ENCODE measurements at regions not wholly inside any gene's neighbourhood (a gene's known extent, or its start where the extent isn't known, plus 50 kb on each side); places are given as distances from the start of the nearest gene placed in this dataset.
A peak's percentile ranks its signal among the peaks of the same experiment; 100 is the strongest.
"Not testable (repeated sequence)": the region's sequence is repeated elsewhere in the genome, so short reads cannot be mapped to it uniquely, and the experiment has no call there.

DNA sequence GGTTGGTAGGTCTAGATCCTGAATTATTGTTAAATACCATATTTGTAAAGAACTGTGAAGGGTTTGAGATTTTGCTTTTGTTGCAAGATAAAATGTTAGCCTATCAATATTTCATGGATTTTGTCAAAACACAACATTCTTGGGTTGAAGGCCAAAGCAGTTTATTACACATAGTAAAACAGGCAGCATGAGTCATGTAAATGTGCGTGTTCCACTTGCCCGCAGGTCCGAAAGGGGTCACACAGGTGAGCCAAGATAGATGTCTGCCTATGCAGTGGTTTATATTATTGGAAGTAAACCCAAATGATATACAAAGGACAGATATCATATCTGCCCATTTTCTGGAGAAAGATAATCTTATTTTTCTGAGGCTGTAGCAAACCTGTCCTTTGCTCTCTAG, 1654.4 kb upstream of the SPRY2 start:
- no peak for DNase-seq (ENCODE audit: low spot score)

DNA sequence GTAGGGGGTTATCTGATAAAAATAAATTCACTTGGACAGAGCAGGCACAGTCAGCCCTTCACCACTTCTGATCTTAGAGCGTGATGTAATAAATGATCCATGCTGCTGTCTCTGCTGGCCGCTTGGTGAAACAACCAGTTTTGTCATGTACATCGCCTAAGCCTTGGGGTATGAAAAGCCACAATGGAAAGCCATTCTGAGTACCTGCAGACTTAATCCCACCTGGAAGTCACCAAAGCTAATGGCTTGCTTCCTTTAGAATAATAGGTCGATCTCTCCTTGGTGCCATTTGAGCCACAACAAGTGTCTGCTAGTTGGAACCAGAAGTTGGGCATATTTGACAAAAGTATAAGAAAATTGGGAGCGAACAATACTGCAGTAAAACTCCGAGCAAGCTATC, 1649.7 kb upstream of the SPRY2 start:
- DNase-seq (ENCODE audit: low spot score): no peak

DNA sequence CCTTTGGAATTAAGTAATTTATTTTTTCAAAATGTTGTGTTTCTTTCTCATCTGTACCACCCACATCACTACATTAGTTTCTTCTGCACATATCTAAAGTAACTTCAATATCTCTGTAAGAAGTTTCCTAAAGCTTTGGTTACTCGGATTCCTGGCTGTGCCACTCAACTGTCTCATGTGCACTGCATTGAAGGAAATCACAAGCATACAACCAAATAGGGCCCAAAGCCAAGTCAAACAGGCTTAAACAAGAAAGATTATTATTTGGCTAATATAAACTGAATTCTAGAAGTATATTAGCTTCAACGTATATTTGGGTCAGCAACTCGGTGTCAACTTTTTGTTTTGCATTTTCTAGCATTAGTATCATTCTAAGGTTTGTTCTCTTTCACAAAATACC, 1647.6 kb upstream of the SPRY2 start:
- no peak for DNase-seq (ENCODE audit: low spot score)

DNA sequence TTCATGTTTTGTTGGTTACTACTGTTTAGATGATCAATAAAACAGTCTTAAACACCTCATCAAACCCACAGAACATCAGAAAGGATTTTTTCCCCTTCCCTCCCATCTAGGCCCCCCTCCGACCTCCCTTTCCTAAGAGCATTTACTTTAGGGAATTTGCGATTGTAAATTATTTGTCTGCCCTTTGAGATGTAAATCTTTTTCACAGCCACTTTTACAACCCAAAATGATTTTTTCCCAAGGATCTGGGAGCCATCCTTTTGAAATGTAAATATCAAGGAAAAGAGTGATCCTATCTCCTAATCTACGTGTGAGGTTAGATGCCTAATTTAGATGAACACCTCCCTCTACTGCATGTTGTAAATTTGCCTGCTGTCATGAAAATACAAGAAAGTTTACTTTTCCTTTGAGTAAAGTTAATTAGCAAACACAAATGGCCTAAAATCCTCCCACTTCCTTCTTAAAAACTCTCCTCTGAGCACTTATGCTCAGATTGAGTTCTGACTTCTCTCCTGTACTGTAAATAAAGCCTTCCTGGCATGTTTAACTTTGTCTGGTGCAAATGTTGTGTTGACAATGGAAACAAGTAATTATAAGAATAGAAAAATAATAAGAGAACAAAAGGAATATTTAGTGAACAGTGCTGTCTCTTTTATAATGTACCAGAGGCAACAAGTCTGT, 1646.9 kb upstream of the SPRY2 start:
- no peak for DNase-seq (ENCODE audit: low spot score)

DNA sequence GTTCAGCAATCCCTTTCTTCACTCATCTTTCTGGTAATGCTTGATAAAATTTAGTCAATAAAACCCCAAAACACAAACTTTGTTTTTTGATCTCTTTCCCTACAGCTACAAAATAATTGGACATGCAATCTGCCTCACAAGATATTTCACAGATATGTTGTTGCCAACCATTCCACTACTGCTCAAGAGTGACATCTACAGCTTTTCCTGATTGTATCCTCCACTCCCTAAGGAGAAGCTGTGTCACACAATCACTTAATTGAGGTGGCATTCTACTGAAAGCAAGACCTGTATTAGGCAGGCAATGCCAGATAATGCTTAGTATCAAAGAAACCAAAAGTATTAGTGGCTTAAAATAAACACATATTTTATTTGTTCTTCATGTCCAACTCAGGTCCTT, 1646.2 kb upstream of the SPRY2 start:
- no peak for DNase-seq (ENCODE audit: low spot score)

DNA sequence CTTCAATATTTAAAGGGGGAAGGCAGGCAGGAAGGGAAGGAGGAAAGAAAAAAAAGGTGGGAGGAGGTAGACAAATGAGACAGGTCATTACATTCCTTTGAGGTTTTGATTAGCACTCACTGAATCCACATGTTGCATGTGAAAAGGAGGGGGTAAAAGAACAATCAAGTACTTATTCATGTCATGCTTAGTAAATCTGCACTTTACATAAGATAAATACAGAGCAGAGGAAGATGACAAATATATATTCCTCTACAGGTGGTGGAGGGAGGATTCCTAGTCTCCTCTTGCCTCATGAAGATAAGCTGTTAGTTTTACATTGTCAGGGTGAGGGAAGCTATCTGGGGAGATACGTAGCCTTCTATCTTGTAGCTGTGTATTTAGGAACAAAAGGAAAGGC, 1645.4 kb upstream of the SPRY2 start:
- DNase-seq (ENCODE audit: low spot score): no peak

DNA sequence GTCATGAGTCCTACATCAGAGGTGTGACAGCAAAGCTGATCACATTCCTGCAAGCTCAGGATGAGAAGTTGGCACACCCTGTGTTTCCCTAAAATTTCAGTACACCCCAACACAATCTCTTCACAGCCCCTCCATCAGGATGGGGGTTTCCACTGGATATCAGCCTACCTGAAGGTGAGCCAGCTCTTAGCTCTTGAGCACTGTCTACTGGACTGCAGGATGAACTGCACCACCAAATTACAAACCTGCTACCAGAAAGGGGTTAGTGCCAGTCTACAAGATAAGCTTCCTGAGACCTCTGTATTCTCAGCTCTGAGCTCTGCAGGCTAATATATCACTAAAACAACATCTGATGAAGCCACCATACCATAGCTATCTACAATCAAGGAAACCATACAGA, 1616.2 kb upstream of the SPRY2 start:
- peak; percentile 1 for DNase-seq (ENCODE audit: low spot score)

DNA sequence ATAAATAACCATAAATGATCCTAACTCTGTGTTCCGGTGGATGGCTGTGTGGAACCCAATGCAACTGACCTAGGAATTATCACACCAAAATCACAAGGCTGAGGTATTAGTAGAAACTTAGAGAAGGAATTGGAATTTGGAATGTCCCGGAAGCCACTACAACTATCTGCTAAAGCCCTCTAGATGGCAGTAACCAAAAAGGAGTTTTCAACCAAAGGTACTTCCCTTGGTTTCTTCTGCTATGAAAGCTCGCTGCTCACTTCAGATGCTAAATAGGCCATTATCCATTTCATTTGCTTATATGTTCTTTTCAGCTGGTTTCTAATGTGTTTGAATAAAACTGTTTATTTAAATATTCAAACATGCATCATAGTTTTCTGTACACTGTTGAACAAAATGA, 1589.1 kb upstream of the SPRY2 start:
- peak; percentile 44 for DNase-seq (ENCODE audit: low spot score)

DNA sequence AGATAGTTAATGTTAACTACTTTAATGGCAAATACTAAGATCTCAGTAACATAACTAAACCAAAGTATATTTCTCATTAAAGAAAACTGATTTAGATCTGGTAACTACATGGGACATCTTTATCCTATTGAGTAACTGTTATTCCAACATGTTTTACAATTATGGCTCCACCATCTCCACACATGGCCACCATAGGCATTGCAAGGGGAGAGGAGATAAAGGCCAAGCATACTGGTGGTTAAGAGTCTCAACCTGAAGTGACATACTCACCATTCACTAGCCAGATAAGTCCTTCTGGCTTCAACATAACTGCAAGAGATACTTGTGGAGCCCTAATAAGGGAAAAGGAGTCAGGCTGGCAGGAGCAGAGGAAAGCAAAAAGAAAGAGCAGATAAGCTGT, 1586.4 kb upstream of the SPRY2 start:
- peak; percentile 2 for DNase-seq (ENCODE audit: low spot score)

DNA sequence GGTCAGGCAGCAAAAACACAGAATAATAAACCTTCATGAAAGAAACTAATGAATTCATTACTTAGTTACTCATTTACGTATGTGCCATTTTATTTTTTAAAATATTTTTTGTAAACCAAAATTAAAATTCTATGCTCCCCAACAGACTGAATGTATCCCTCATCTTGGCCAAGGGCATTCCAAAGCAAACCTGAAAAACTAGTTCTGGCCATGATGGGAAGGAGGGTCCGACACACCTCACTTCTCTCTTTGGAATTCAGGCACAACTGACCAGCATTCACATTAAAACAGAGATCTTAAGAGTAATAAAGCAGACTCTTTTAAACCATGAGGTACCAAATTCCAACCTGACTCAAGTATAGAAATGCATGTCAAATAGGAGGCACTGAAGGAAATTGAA, 1576.9 kb upstream of the SPRY2 start:
- peak; percentile 1 for DNase-seq (ENCODE audit: low spot score)

DNA sequence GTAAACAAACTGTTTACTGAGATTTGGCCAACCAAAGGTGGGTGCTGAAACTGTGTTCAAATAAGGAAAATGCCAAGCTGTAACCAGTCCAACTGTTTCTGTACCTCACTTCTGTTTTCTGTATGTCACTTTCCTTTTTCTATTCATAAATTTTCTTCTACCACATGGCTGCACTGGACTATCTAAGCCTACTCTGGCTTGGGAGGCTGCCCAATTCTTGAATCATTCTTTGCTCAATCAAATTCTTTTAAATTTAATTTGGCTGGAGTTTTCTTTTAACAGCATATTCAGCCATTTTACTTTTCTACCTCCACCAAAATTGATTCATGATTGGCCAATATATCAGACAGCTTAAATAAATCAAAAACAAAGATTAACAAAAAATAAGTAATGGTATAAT, 1575.5 kb upstream of the SPRY2 start:
- no peak for DNase-seq (ENCODE audit: low spot score)

DNA sequence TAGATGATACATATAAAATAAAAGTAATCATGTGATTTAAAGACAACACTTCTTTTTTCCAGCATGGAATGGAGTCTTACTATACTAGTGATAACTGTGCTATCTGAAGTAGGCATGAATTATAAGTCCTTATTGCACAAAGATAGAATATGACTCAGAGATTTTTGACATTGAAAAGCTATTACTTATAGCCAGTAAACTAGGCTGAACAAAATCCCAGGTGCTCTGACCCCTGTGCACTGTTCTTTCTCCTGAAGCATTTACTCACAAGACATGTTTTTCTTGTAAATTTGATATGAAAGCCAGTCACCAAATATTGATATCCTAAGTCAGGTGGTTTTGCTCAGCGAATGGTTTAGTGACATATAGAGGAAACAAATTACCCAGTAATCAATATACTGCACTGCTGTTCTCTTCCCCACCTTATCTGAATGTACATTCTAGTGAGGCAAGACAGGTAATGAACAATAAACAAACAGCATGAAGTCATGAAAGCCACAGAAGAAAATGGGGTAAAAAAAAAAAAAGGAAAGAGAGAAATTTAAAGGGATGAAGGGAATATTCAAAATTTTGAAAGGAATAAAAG, 1567.0 kb upstream of the SPRY2 start:
- DNase-seq (ENCODE audit: low spot score): no peak

DNA sequence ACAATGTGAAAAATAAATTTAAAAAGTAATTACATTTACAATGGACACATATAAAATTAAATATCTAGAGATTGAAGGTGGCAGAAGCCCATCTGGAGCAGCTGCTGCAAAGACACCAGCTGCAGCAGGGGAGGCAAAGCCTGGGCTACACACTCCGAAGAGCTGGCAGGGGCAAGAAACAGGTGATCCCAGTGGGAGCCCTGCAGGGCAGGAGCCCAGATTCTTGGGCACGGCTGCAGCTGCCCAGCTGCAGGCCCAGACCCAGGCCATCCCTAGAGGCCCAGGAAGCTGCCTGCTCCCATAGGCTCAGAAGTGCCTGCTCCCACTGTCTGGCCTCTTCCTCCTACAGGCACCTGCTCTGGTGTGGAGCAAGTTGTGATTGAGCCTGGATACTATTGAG, 1547.9 kb upstream of the SPRY2 start:
- DNase-seq (ENCODE audit: low spot score): no peak

DNA sequence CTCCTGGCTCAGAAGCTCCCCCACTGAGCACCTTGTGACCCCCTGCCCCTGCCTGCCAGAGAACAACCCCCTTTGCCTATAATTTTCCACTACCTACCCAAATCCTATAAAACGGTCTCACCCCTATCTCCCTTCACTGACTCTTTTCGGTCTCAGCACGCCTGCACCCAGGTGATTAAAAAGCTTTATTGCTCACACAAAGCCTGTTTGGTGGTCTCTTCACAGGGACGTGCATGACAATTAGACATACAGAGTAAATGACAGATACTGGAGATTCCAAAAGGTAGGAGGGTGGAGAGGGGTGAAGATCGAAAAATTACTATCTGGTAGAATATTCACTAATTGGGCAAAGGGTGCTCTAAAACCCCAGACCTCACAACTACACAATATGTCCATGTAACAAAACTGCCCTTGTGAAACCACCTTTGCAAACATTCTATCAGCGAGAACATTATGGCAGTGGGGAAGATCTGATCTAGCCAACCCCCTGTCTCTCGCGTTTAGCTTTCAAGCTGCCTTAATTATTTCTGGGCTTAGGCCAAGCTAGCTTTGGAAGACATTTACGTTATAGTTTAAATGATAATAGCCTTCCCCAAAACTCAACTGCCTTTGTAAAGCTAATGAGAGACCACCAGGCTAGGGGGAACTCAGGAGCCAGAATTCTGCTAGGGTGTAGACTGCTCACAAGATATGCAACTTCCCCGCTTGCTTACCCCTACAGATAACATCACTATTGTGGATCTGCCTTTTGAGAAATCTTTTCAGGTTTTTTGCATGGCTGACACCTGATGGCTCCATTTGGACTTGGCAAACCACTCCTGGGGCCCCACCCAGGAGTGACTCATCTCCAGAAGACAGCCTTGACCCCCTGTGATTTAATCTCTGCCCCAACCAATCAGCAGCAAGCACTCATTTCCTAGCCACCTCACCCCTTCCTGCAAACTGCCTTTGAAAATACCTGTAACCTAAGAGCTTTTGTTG, 1534.0 kb upstream of the SPRY2 start:
- DNase-seq (ENCODE audit: low spot score): peak; percentile 7

DNA sequence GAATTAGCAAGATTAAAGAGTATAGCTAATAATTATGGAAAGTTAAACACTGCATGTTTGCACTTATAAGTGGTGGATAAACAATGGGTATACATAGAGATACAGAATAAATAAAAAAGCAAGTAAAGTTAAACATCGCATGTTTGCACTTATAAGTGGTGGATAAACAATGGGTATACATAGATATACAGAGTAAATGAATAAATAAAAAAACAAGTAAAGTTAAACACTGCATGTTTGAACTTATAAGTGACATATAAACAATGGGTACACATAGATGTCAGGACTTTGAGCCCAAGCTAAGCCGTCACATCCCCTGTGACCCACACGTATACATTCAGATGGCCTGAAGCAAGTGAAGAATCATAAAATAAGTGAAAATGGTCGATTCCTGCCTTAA, 1533.3 kb upstream of the SPRY2 start:
- no peak for DNase-seq (ENCODE audit: low spot score)

DNA sequence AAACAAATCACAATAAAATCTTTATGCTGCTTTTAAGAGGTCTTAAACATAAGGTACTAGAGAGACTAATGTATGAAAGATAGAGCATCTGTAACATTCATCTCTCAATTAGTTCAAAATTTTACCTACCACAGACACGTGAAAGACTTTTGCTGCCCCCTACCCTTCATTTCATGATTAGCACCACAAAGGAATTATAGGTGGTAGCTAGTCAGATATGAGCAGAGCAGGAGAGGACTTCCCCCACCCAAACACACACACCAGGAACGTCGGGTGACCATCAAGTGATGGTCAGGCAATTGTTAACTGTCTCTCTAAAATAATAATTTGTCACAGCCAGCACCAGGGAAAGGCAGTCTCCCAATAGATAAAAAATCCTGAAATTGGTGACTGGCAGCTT, 1531.7 kb upstream of the SPRY2 start:
- DNase-seq (ENCODE audit: low spot score): peak; percentile 39

DNA sequence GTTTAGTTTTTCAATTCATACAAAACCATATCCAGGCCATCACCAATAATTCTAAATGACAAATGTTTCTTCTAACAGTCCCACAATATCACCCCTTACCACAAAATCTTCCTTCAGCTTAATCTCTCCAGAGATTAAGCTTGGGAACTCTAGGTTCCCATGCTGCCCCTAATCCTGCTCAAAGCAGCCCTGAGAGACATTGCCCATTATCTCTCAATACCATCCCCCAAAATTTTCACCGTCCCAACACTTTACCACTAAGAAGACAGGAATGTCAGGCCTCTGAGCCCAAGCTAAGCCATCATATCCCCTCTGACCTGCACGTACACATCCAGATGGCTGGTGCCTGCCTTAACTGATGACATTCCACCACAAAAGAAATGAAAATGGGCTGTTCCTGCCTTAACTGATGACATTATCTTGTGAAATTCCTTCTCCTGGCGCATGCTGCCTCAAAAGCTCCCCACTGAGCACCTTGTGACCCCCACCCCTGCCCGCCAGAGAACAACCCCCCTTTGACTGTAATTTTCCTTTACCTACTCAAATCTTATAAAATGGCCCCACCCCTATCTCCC, 1530.9 kb upstream of the SPRY2 start:
- not testable (repeated sequence) for DNase-seq (ENCODE audit: low spot score)

DNA sequence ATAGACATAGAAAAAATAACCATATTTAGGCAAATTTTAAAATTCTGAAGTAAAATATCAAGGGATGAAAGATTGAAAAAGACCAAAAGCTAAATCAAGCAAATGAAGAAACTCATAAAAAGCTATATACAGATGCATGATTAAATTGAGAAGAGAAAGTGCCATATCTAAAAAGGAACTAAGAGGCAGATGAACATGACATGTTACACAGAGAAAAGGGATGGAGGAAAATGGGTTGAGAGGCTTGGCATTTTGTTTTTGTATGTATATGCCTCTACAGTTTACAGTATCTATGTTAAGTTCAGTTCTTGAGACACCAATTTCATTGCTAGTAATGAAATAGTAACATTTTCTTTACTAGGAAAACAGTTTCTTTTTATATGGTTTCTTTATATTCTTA, 1507.4 kb upstream of the SPRY2 start:
- no peak for DNase-seq (ENCODE audit: low spot score)

DNA sequence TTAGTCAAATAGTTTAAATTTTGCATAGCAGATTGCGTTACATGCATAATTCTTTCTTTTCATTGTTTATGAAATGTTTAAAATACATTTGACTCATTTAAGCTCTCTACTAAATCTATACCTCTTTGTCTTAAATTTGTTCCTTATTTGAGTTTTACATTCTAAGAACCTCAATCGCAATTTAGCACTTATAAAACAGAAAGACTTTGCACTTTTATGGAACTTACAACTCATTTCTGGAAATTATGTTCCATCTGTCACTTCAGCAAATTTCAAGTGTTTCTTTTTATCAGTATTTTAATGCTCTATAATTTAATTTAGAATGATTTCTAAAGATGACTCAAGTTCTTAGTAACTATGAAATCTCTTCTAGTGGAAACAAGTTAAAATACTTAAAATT, 1505.8 kb upstream of the SPRY2 start:
- DNase-seq (ENCODE audit: low spot score): no peak

DNA sequence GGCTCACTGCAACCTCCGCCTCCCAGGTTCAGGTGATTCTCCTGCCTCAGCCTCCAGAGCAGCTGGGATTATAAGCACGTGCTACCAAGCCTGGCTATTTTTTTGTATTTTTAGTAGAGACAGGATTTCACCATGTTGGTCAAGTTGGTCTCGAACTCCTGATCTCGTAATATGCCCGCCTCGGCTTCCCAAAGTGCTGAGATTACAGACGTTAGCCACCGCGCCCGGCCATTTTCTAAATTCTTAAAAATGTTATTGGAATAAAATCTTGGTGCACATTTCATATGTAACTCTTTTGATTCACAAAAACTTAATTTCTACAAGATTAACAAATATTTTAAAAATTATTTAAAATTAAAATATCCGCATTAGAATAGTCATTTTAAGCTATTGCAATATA, 1480.3 kb upstream of the SPRY2 start:
- DNase-seq (ENCODE audit: low spot score): no peak

DNA sequence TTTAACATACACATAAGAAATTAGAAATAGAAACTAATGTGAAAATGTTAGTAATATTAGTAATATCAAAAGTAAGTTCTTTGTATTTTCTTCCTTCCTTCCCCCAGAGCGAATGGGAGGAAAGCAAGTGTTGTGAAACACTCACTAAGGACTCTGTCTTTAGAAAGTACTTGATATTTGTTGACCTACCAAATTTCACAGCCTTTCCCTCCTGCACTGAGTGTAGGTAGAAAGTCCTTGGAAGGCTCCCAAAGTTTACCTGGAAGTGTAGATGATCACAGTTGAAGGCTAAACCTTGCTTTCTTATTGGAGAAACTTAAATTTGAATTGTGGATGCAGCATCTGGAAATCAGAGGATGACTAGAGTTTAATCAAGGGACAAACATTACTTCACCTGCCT, 1459.5 kb upstream of the SPRY2 start:
- DNase-seq (ENCODE audit: low spot score): no peak

DNA sequence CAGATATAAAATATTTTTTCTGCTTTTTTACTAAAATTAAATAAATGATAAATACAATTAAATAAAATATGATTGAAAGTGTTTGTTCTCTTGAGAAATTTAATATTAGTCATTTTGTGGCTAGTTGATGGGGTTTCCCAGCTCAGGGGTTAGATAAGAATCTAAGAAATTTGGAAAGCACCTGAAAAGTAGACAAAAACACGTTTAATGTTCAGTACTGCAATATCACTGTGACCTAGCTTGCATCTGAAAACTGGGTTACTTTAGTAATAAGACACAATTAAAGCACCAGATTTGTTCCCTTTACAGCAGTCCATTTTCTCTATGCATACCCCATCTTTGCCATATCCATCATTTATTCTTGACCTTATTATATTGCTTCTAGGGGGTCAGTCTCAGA, 1454.8 kb upstream of the SPRY2 start:
- DNase-seq (ENCODE audit: low spot score): no peak

DNA sequence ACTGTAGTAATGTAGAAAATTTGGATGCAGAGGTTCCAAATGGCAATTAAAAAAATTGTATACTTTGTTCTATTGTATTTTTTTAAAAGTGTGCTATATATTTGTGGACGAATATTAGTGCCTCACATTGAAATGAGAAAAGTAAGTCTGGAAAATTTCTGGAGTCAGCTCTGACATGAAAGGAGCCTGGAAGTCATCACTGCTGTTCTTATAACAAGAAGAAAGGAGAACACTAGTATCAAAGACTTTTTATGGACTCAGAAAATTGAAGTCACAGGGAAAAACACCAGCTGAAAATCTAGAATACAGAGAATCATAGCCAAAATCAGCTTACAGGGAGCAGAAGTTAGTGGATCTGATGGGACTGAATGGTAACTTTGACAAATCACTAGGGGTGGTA, 1450.7 kb upstream of the SPRY2 start:
- DNase-seq (ENCODE audit: low spot score): no peak
